Esophagus muscularis mucosa (tissue), 4 donors: ENCODE measurements at regions not wholly inside any gene's neighbourhood (a gene's known extent, or its start where the extent isn't known, plus 50 kb on each side); places are given as distances from the start of the nearest gene placed in this dataset.

Experiments used
- DNase-seq: peaks from one replicate; pipeline ENCODE4 v3.0.0-alpha.2; 2017; ENCODE audit errors: extremely low spot score
- H3K27ac ChIP-seq, 4 donors: fragments of 200-600 bp; sonication (generic); replicated peaks in 1 of 4; 1 replicate in 3 of 4; 2 replicates in 1 of 4; pipeline ENCODE4 v1.5.1; 2016 to 2019; ENCODE audit warnings: mild to moderate bottlenecking in 1 of 4
- H3K27me3 ChIP-seq, 4 donors: fragments of 200-600 bp; sonication (generic); one replicate each; pipeline versions ENCODE4 v1.5.1 to v1.6.0; 2016 to 2019
- H3K36me3 ChIP-seq, 4 donors: fragments of 200-600 bp; sonication (generic); one replicate each; pipeline ENCODE4 v1.5.1; 2016 to 2019
- H3K4me1 ChIP-seq, 4 donors: fragments of 200-600 bp; sonication (generic); one replicate each; pipeline ENCODE4 v1.5.1; 2016 to 2019
- H3K4me3 ChIP-seq, 4 donors: fragments of 200-600 bp; sonication (generic); 1 replicate in 2 of 4; 2 replicates in 2 of 4; pipeline ENCODE4 v1.5.1; 2016 to 2019; ENCODE audit warnings: mild to moderate bottlenecking in 4 of 4, moderate library complexity in 1 of 4
- H3K9me3 ChIP-seq, 4 donors: fragments of 200-600 bp; sonication (generic); 1 replicate in 3 of 4; 2 replicates in 1 of 4; pipeline ENCODE4 v1.5.1; 2016 to 2019
- CTCF ChIP-seq, 3 experiments: fragments of 200-600 bp in 2 of 3; fragments of 450-650 bp in 1 of 3; sonication (generic) in 2 of 3; IDR thresholded peaks; one replicate each; pipeline ENCODE4 v1.5.1; 2017 to 2019; ENCODE audit warnings: antibody characterized with exemption in 3 of 3, mild to moderate bottlenecking in 2 of 3, moderate library complexity in 1 of 3
- EP300 ChIP-seq: sonication (generic); formaldehyde crosslinking; IDR thresholded peaks from one replicate; pipeline ENCODE4 v1.6.1; 2017; ENCODE audit warnings: antibody characterized with exemption
- POLR2A ChIP-seq: fragments of 450-650 bp; IDR thresholded peaks from one replicate; pipeline ENCODE4 v1.6.1; 2017; ENCODE audit warnings: antibody characterized with exemption, moderate library complexity, mild to moderate bottlenecking, low read depth
- POLR2AphosphoS5 ChIP-seq, 2 donors: sonication (generic); formaldehyde crosslinking; IDR thresholded peaks; one replicate each; pipeline ENCODE4 v1.6.1; 2017; ENCODE audit warnings: antibody characterized with exemption in 2 of 2
- WGBS: methylation state at CpG from one replicate; pipeline ENCODE4 v1.1.5; 2018; 5-methylcytosine and 5-hydroxymethylcytosine counted together
- intact Hi-C: fragments of 100-400 bp; cut with DNase I; formaldehyde crosslinking; loops from one replicate; pipeline ENCODE4 v1.15.1; 2023

- 46% methylated on average over 2 of the region's 2 CpGs for WGBS
- intact Hi-C loops: no loop called here
Observed at GRCh38 chr4:158420782-158421181, 100.9 kb upstream of the RXFP1 start.

GRCh38 chr4:158422546-158422945 lies 99.1 kb upstream of the RXFP1 start:
- Histone ChIP-seq H3K9me3 (no peaks in the 10 kb centered on the region), H3K27me3 (no peaks in the 10 kb centered on the region), H3K36me3 (no peaks in the 10 kb centered on the region), H3K27ac (no peak overlapping the region), H3K4me1 (no peaks in the 10 kb centered on the region), H3K4me3 (no peak overlapping the region)
- 14% methylated on average over 1 of the region's 1 CpG for WGBS
- intact Hi-C loops: no loop called here
- TF ChIP-seq CTCF (IDR thresholded peaks at IDR 0.05) (no peak), EP300 (no peak), POLR2A (no peak), POLR2AphosphoS5 (IDR thresholded peaks at IDR 0.05) (no peak)
- DNase-seq: no peak

More at GRCh38 chr4:158420782-158421181, 100.9 kb upstream of the RXFP1 start:
- TF ChIP-seq CTCF (IDR thresholded peaks at IDR 0.05) (no peak), POLR2AphosphoS5 (IDR thresholded peaks at IDR 0.05) (no peak), EP300 (no peak), POLR2A (no peak)
- H3K27me3 ChIP-seq: no peaks in the 10 kb centered on the region
- no peaks in the 10 kb centered on the region for H3K36me3 ChIP-seq
- H3K4me1 ChIP-seq: no peaks in the 10 kb centered on the region
- DNase-seq: no peak
- H3K9me3 ChIP-seq: no peaks in the 10 kb centered on the region
- no peak overlapping the region for H3K27ac ChIP-seq
- no peak overlapping the region for H3K4me3 ChIP-seq

- intact Hi-C loops: no loop called here
- H3K4me3 ChIP-seq: no peak overlapping the region
- H3K27ac ChIP-seq: no peak overlapping the region
- DNase-seq: no peak
- no peaks in the 10 kb centered on the region for H3K36me3 ChIP-seq
- H3K9me3 ChIP-seq: no peaks in the 10 kb centered on the region
- H3K27me3 ChIP-seq: no peaks in the 10 kb centered on the region
- no peaks in the 10 kb centered on the region for H3K4me1 ChIP-seq
- TF ChIP-seq POLR2A (no peak), CTCF (IDR thresholded peaks at IDR 0.05) (no peak), EP300 (no peak), POLR2AphosphoS5 (IDR thresholded peaks at IDR 0.05) (no peak)
Observed at GRCh38 chr4:158428242-158428641, 93.4 kb upstream of the RXFP1 start.

- no peaks in the 10 kb centered on the region for H3K4me1 ChIP-seq
- peaks cover 0 to 5% (median 0%) of the 10 kb centered on the region in 4 donors for H3K9me3 ChIP-seq
- no peak for DNase-seq
- H3K27me3 ChIP-seq: no peaks in the 10 kb centered on the region
- no peak overlapping the region for H3K4me3 ChIP-seq
- TF ChIP-seq EP300: no peak
- no peak for TF ChIP-seq POLR2AphosphoS5 (IDR thresholded peaks at IDR 0.05)
- H3K27ac ChIP-seq: no peak overlapping the region
- H3K36me3 ChIP-seq: no peaks in the 10 kb centered on the region
- intact Hi-C loops: no loop called here
Observed at GRCh38 chr4:158442736-158443135, 78.9 kb upstream of the RXFP1 start.

GRCh38 chr4:158443731-158444130 lies 78.0 kb upstream of the RXFP1 start:
- H3K36me3 ChIP-seq: no peaks in the 10 kb centered on the region
- no peak overlapping the region for H3K4me3 ChIP-seq
- TF ChIP-seq CTCF (IDR thresholded peaks at IDR 0.05) (no peak), EP300 (no peak), POLR2A (no peak), POLR2AphosphoS5 (IDR thresholded peaks at IDR 0.05) (no peak)
- H3K27ac ChIP-seq: no peak overlapping the region
- no peak for DNase-seq
- intact Hi-C loops: no loop called here
- H3K27me3 ChIP-seq: no peaks in the 10 kb centered on the region
- 50% methylated on average over 1 of the region's 1 CpG for WGBS
- peaks cover 0 to 1% (median 0%) of the 10 kb centered on the region in 4 donors for H3K9me3 ChIP-seq
- H3K4me1 ChIP-seq: no peaks in the 10 kb centered on the region
